ENCODE measurements at regions not wholly inside any gene's neighbourhood (a gene's known extent, or its start where the extent isn't known, plus 50 kb on each side); places are given as distances from the start of the nearest gene placed in this dataset.
"Not testable (repeated sequence)": the region's sequence is repeated elsewhere in the genome, so short reads cannot be mapped to it uniquely, and the experiment has no call there.

- DNase-seq (ENCODE audit: low read depth), result no peak
Observed at GRCh38 chr16:50448981-50449380, 80.2 kb upstream of the BRD7 start.

GRCh38 chr16:50448522-50448921 is 79.7 kb upstream of the BRD7 start:
- DNase-seq (ENCODE audit: low read depth), result no peak

- not testable (repeated sequence) for DNase-seq (ENCODE audit: low read depth)
Observed at GRCh38 chr16:50447386-50447785, 78.6 kb upstream of the BRD7 start.

GRCh38 chr16:50446861-50447260 is 78.1 kb upstream of the BRD7 start:
- DNase-seq (ENCODE audit: low read depth), result no peak

- DNase-seq (ENCODE audit: low read depth), result no peak
Observed at GRCh38 chr16:50445621-50446555, 77.1 kb upstream of the BRD7 start.

- DNase-seq (ENCODE audit: low read depth), result no peak
Observed at GRCh38 chr16:50444526-50444925, 75.7 kb upstream of the BRD7 start.

GRCh38 chr16:50442221-50442620 is 73.4 kb upstream of the BRD7 start:
- no peak for DNase-seq (ENCODE audit: low read depth)

GRCh38 chr16:50441486-50442157 is 72.8 kb upstream of the BRD7 start:
- no peak for DNase-seq (ENCODE audit: low read depth)

- no peak for DNase-seq (ENCODE audit: low read depth)
Observed at GRCh38 chr16:50440991-50441390, 72.2 kb upstream of the BRD7 start.

GRCh38 chr16:50440531-50440930 is 71.7 kb upstream of the BRD7 start:
- no peak for DNase-seq (ENCODE audit: low read depth)

- DNase-seq (ENCODE audit: low read depth), result no peak
Observed at GRCh38 chr16:50437769-50438437, 69.1 kb upstream of the BRD7 start.

- DNase-seq (ENCODE audit: low read depth), result no peak
Observed at GRCh38 chr16:50436271-50436670, 67.5 kb upstream of the BRD7 start.

GRCh38 chr16:50434872-50435478 is 66.2 kb upstream of the BRD7 start:
- DNase-seq (ENCODE audit: low read depth), result no peak

- no peak for DNase-seq (ENCODE audit: low read depth)
Observed at GRCh38 chr16:50430076-50430475, 61.3 kb upstream of the BRD7 start.

GRCh38 chr16:50428742-50429141 is 60.0 kb upstream of the BRD7 start:
- no peak for DNase-seq (ENCODE audit: low read depth)

- no peak for DNase-seq (ENCODE audit: low read depth)
Observed at GRCh38 chr16:50428116-50428515, 59.3 kb upstream of the BRD7 start.

GRCh38 chr16:50427107-50427506 is 58.3 kb upstream of the BRD7 start:
- no peak for DNase-seq (ENCODE audit: low read depth)

- DNase-seq (ENCODE audit: low read depth), result no peak
Observed at GRCh38 chr16:50425648-50426047, 56.9 kb upstream of the BRD7 start.

- no peak for DNase-seq (ENCODE audit: low read depth)
Observed at GRCh38 chr16:50425044-50425443, 56.3 kb upstream of the BRD7 start.

- DNase-seq (ENCODE audit: low read depth), result no peak
Observed at GRCh38 chr16:50422926-50423325, 54.1 kb upstream of the BRD7 start.

GRCh38 chr16:50419116-50419515 is 50.3 kb upstream of the BRD7 start:
- no peak for DNase-seq (ENCODE audit: low read depth)

All from stimulated activated CD4-positive, alpha-beta T cell treated with anti-CD3 and anti-CD28 coated beads, Interleukin-2, amount 100 ng/mL, for 4 hours (primary cell).